Heart right ventricle (tissue), 16 donors: ENCODE measurements at regions not wholly inside any gene's neighbourhood (a gene's known extent, or its start where the extent isn't known, plus 50 kb on each side); places are given as distances from the start of the nearest gene placed in this dataset.

Experiments used
- ATAC-seq, 8 donors: fragments of 200-7000 bp; cut with Tn5 transposase; one replicate each; pipeline ENCODE4 v1.9.1; 2020; ENCODE audit warnings: mild to moderate bottlenecking in 8 of 8, moderate library complexity in 8 of 8, moderate number of reproducible peaks in 1 of 8
- DNase-seq, 2 donors: peaks; one replicate each; pipeline ENCODE4 v3.0.0-alpha.2; 2020
- H3K27ac ChIP-seq, 10 donors: fragments of 200-600 bp; sonication (generic) in 2 of 10; one replicate each; pipeline versions ENCODE4 v1.5.0 to v1.8.0; 2020 to 2022; ENCODE audit warnings: mild to moderate bottlenecking in 3 of 10
- H3K27me3 ChIP-seq, 7 donors: fragments of 200-600 bp; one replicate each; pipeline ENCODE4 v1.8.0; 2021 to 2022; ENCODE audit warnings: mild to moderate bottlenecking in 2 of 7
- H3K36me3 ChIP-seq, 9 donors: fragments of 200-600 bp; sonication (generic) in 1 of 9; one replicate each; pipeline versions ENCODE4 v1.5.0 to v1.8.0; 2020 to 2022; ENCODE audit warnings: mild to moderate bottlenecking in 2 of 9
- H3K4me1 ChIP-seq, 9 donors: fragments of 200-600 bp; sonication (generic) in 1 of 9; one replicate each; pipeline versions ENCODE4 v1.5.0 to v1.8.0; 2020 to 2022; ENCODE audit warnings: mild to moderate bottlenecking in 4 of 9
- H3K4me3 ChIP-seq, 10 donors: fragments of 200-600 bp; sonication (generic) in 2 of 10; one replicate each; pipeline versions ENCODE4 v1.5.0 to v1.8.0; 2020 to 2022; ENCODE audit warnings: mild to moderate bottlenecking in 7 of 10, moderate library complexity in 2 of 10
- H3K9me3 ChIP-seq, 11 donors: fragments of 200-600 bp in 10 of 11; sonication (generic) in 2 of 11; one replicate each; pipeline versions ENCODE4 v1.5.0 to v1.8.0; 2013 to 2022; ENCODE audit warnings: mild to moderate bottlenecking in 2 of 11, control low read depth in 1 of 11, moderate library complexity in 1 of 11
- WGBS, 2 donors: extraction: QIAGEN DNeasy Blood & Tissue Kit; methylation state at CpG; one replicate each; pipeline ENCODE4 v1.1.7; 2013; ENCODE audit warnings: inconsistent platforms in 1 of 2; 5-methylcytosine and 5-hydroxymethylcytosine counted together
- intact Hi-C, 10 donors: fragments of 100-400 bp; cut with DNase I; formaldehyde crosslinking; loops; one replicate each; pipeline versions ENCODE4 v1.11.1 to v1.14.2; 2022
- TF ChIP-seq, protein P1 (sequence below), 9 donors: fragments of 200-600 bp; sonication (generic) in 2 of 9; IDR thresholded peaks; one replicate each; pipeline versions ENCODE4 v1.5.0 to v1.8.0; 2021 to 2022; ENCODE audit warnings: antibody characterized with exemption in 9 of 9, mild to moderate bottlenecking in 5 of 9, moderate library complexity in 1 of 9
- donor health status: Arrhythmogenic right ventricular cardiomyopathy.
- donor health status: ischemic (EF 13 %, LVEDD 7.1; RV severe dilation, severe dysfunction).
- donor health status: healthy with polysubstance abuse.
- donor health status: DM: no; HTN: yes; CAD: no.
- donor health status: DM: no; HTN: no; CAD: no.
- donor health status: ischemic (EF 25% LVEDD 6.9; RV normal size, moderate dysfunction).
- donor health status: ischemic (EF 25% LVEDD 5.7; RV mildly dilated, moderate dysfunction).
- donor health status: healthy.
- donor health status: DM: yes; HTN: yes; CAD: no.
- donor health status: Ischemic cardiomyopathy.
- donor health status: ischemic (EF 35%, LVEDD 5.7; RV mildly dilated, moderate dysfunction).
- donor health status: nonischemic (EF 11% LVEDD 7.7; RV severe dilation, severe dysfunction).
- donor health status: DM: yes; HTN: yes; CAD: no.
- donor health status: PGD.
- donor health status: ischemic (EF 29% LVEDD 5.4; RV normal size, mild dysfunction).
- donor health status: nonischemic (EF 23%, LVEDD 6.1; RV moderate dilation, normal function).

- Histone ChIP-seq H3K9me3 (no peaks in the 10 kb centered on the region), H3K4me3 (no peak overlapping the region), H3K36me3 (no peaks in the 10 kb centered on the region), H3K4me1 (no peaks in the 10 kb centered on the region), H3K27ac (no peak overlapping the region), H3K27me3 (no peaks in the 10 kb centered on the region)
- intact Hi-C loops: no loop called here
- TF ChIP-seq, protein P1, sequence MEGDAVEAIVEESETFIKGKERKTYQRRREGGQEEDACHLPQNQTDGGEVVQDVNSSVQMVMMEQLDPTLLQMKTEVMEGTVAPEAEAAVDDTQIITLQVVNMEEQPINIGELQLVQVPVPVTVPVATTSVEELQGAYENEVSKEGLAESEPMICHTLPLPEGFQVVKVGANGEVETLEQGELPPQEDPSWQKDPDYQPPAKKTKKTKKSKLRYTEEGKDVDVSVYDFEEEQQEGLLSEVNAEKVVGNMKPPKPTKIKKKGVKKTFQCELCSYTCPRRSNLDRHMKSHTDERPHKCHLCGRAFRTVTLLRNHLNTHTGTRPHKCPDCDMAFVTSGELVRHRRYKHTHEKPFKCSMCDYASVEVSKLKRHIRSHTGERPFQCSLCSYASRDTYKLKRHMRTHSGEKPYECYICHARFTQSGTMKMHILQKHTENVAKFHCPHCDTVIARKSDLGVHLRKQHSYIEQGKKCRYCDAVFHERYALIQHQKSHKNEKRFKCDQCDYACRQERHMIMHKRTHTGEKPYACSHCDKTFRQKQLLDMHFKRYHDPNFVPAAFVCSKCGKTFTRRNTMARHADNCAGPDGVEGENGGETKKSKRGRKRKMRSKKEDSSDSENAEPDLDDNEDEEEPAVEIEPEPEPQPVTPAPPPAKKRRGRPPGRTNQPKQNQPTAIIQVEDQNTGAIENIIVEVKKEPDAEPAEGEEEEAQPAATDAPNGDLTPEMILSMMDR (IDR thresholded peaks at IDR 0.05): no peak
- DNase-seq (no peak), ATAC-seq (no peak)
Observed at GRCh38 chr1:96552451-96552850, 169.1 kb upstream of the PTBP2 start.

- Histone ChIP-seq H3K9me3 (no peaks in the 10 kb centered on the region), H3K4me1 (peaks cover 0 to 4% (median 0%) of the 10 kb centered on the region in 9 donors), H3K4me3 (no peak overlapping the region), H3K27ac (no peak overlapping the region), H3K27me3 (no peaks in the 10 kb centered on the region), H3K36me3 (no peaks in the 10 kb centered on the region)
- intact Hi-C loops: no loop called here
- ATAC-seq: no peak
- DNase-seq: no peak
- TF ChIP-seq, protein P1 (IDR thresholded peaks at IDR 0.05): no peak
- WGBS, 2 donors: 92 to 96% methylated on average over 1 of the region's 1 CpG
Observed at GRCh38 chr1:96553811-96554210, 167.8 kb upstream of the PTBP2 start.

- intact Hi-C loops: no loop called here
- Histone ChIP-seq H3K9me3 (no peaks in the 10 kb centered on the region), H3K27me3 (no peaks in the 10 kb centered on the region), H3K4me1 (peaks cover 0 to 10% (median 0%) of the 10 kb centered on the region in 9 donors), H3K36me3 (no peaks in the 10 kb centered on the region), H3K4me3 (no peak overlapping the region), H3K27ac (no peak overlapping the region)
- DNase-seq: no peak
- 91 to 94% methylated on average over 4 of the region's 4 CpGs for WGBS, 2 donors
- TF ChIP-seq, protein P1 (IDR thresholded peaks at IDR 0.05): no peak
- ATAC-seq: no peak
Observed at GRCh38 chr1:96554364-96554763, 167.2 kb upstream of the PTBP2 start.

DNA sequence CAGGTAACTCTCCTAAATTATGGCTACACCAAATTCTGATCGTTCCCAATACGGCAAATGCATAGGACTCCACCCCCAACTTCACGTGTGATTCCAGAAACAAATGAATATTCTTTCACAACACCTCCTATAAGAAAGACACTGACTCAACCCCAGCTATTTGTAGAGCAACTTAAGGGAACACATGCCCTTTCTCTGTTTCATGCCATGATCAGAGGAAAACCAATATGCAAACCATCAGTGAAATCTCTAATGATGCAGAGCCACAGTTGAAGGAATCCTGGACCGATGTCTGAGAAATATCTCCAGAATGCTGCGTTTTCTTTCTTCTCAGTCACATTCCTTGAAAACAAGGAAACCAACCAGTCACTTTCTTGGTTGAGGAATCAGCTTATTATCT, 164.2 kb upstream of the PTBP2 start:
- intact Hi-C loops: no loop called here
- DNase-seq (no peak), ATAC-seq (no peak)
- H3K9me3 ChIP-seq: peaks cover 0 to 18% (median 0%) of the 10 kb centered on the region in 11 donors
- H3K27me3 ChIP-seq: no peaks in the 10 kb centered on the region
- no peak overlapping the region for H3K27ac ChIP-seq
- TF ChIP-seq, protein P1 (IDR thresholded peaks at IDR 0.05): no peak
- no peaks in the 10 kb centered on the region for H3K36me3 ChIP-seq
- peaks cover 0 to 14% (median 0%) of the 10 kb centered on the region in 9 donors for H3K4me1 ChIP-seq
- H3K4me3 ChIP-seq: no peak overlapping the region
- 79 to 85% methylated on average over 5 of the region's 5 CpGs for WGBS, 2 donors
